MCF 10A (cell line): ENCODE measurements at regions not wholly inside any gene's neighbourhood (a gene's known extent, or its start where the extent isn't known, plus 50 kb on each side); places are given as distances from the start of the nearest gene placed in this dataset.
"Not testable (repeated sequence)": the region's sequence is repeated elsewhere in the genome, so short reads cannot be mapped to it uniquely, and the experiment has no call there.

Source experiments
- BruUV-seq: library from RNA; stranded (reverse); fragments of 400-500 nt; replicated peaks from 2 replicates; lab custom pipeline; 2021; lab: Mats Ljungman, UMichigan
- CTCF ChIA-PET: fragments of 300-600 bp; sonication (Branson Sonifier 250); formaldehyde crosslinking; extraction: SDS; loops from one replicate; lab custom pipeline; 2021; ENCODE audit warnings: antibody characterized with exemption, inconsistent platforms; lab: Yijun Ruan, JAX
- POLR2A ChIA-PET: fragments of 300-600, 350-650 bp; sonication (Branson Sonifier 250); formaldehyde crosslinking; extraction: SDS; loops from one replicate; lab custom pipeline; 2020; ENCODE audit warnings: antibody characterized with exemption, inconsistent platforms; lab: Yijun Ruan, JAX
- DNase-seq: peaks from one replicate; pipeline ENCODE4 v3.0.0-alpha.2; 2018; ENCODE audit not compliant: unreplicated experiment
- H3K27ac Mint-ChIP-seq: one replicate; pipeline ENCODE4 v1.8.0; 2022; ENCODE audit warnings: mild to moderate bottlenecking, low read depth, mixed read lengths; ENCODE audit not compliant: unreplicated experiment
- H3K27me3 Mint-ChIP-seq: one replicate; pipeline ENCODE4 v1.8.0; 2022; ENCODE audit warnings: mixed read lengths; ENCODE audit not compliant: insufficient read depth, unreplicated experiment
- H3K36me3 Mint-ChIP-seq: one replicate; pipeline ENCODE4 v1.8.0; 2022; ENCODE audit warnings: mild to moderate bottlenecking, moderate library complexity, mixed read lengths; ENCODE audit not compliant: insufficient read depth, unreplicated experiment
- H3K4me1 Mint-ChIP-seq: one replicate; pipeline ENCODE4 v1.8.0; 2022; ENCODE audit warnings: mixed read lengths; ENCODE audit not compliant: insufficient read depth, unreplicated experiment
- H3K4me3 Mint-ChIP-seq: one replicate; pipeline ENCODE4 v1.8.0; 2022; ENCODE audit warnings: mild to moderate bottlenecking, moderate library complexity, mixed read lengths; ENCODE audit not compliant: unreplicated experiment
- H3K9me3 Mint-ChIP-seq: one replicate; pipeline ENCODE4 v1.8.0; 2022; ENCODE audit warnings: mixed read lengths; ENCODE audit not compliant: unreplicated experiment
- intact Hi-C: fragments of 100-400 bp; cut with micrococcal nuclease; formaldehyde crosslinking; loops from 2 replicates; pipeline ENCODE4 v1.14.1; 2022
- TF ChIP-seq, protein P1 (sequence below): fragments of 200-600 bp; IDR thresholded peaks from one replicate; pipeline ENCODE4 v1.8.0; 2022; ENCODE audit warnings: antibody characterized with exemption, mild to moderate bottlenecking; ENCODE audit not compliant: unreplicated experiment

DNA sequence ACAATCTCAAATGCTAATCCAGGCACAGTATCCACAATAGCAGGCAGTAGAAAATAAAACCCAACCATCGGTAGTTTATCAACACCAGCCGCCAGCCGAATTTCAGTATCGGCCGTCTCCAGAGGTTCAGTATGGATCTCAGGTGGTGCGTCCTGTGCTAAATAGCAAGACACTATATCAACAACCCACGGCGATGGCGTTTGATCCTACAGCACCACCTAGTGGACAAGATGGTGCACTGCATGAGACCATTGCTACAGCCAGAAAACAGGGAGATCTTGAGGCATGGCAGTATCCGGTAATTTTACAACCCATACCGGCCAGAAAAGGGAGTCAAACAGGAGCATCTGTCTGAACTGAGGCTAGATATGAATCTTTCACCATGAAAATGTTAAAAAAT is 112.0 kb upstream of the FRG2C start:
- BruUV-seq, POLR2A ChIA-PET, H3K27me3 Mint-ChIP-seq, H3K36me3 Mint-ChIP-seq, H3K4me3 Mint-ChIP-seq, H3K27ac Mint-ChIP-seq, H3K4me1 Mint-ChIP-seq, CTCF ChIA-PET: not testable (repeated sequence)
- intact Hi-C loops, result loop anchor here (5.0 kb wide), 1 partner anchor 295 kb away; no protein-coding TSS in a partner anchor
- TF ChIP-seq, protein P1, sequence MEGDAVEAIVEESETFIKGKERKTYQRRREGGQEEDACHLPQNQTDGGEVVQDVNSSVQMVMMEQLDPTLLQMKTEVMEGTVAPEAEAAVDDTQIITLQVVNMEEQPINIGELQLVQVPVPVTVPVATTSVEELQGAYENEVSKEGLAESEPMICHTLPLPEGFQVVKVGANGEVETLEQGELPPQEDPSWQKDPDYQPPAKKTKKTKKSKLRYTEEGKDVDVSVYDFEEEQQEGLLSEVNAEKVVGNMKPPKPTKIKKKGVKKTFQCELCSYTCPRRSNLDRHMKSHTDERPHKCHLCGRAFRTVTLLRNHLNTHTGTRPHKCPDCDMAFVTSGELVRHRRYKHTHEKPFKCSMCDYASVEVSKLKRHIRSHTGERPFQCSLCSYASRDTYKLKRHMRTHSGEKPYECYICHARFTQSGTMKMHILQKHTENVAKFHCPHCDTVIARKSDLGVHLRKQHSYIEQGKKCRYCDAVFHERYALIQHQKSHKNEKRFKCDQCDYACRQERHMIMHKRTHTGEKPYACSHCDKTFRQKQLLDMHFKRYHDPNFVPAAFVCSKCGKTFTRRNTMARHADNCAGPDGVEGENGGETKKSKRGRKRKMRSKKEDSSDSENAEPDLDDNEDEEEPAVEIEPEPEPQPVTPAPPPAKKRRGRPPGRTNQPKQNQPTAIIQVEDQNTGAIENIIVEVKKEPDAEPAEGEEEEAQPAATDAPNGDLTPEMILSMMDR, result peak; percentile 35
- peak; percentile 45 for DNase-seq
- peaks cover 22% of the 10 kb centered on the region for H3K9me3 Mint-ChIP-seq

DNA sequence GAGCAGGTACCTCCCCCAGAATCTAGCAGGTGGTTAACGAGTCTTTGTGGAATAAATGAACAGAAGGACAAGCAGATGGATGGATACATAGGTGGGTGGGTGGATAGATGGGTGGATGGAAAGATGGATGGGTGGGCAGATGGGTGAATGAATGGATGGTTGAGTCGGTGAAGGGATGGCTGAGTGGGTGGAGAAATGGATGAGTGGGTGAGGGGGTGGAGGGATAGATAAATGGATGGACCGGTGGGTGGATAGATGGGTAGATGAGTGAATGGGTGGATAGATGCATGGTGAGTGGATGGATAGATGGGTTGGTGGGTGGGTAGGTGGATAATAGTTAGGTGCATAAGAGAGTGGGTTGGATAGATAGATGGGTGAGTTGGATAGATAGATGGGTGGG is 99.7 kb upstream of the FRG2C start:
- intact Hi-C loops, BruUV-seq: not testable (repeated sequence)

DNA sequence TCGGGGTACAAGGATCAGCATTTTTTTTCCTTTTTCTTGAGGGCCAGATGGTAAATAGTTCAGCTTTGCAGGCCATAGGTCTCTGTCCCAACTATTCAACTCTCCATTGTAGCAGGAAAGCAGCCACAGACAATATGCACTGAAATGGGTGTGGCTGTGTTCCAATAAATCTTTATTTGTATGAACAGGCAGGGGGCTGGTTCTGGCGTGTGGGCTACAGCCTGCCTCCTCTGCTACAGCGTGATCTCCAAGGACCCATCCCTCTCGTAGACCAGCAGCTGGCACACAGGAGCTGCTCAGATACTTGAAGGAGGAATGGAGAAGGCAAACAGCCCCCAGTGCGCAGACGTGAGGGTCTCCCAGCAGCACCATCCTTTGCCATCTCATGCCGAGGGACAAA is 91.8 kb upstream of the FRG2C start:
- POLR2A ChIA-PET, H3K4me1 Mint-ChIP-seq, CTCF ChIA-PET, DNase-seq, BruUV-seq, H3K27me3 Mint-ChIP-seq, H3K27ac Mint-ChIP-seq, H3K36me3 Mint-ChIP-seq, intact Hi-C loops, H3K9me3 Mint-ChIP-seq, H3K4me3 Mint-ChIP-seq: not testable (repeated sequence)

More for the DNA sequence above, 99.7 kb upstream of the FRG2C start:
- POLR2A ChIA-PET, DNase-seq, CTCF ChIA-PET, H3K4me1 Mint-ChIP-seq, H3K4me3 Mint-ChIP-seq, H3K27ac Mint-ChIP-seq, H3K27me3 Mint-ChIP-seq, H3K36me3 Mint-ChIP-seq: not testable (repeated sequence)
- H3K9me3 Mint-ChIP-seq, result peaks cover 24% of the 10 kb centered on the region

DNA sequence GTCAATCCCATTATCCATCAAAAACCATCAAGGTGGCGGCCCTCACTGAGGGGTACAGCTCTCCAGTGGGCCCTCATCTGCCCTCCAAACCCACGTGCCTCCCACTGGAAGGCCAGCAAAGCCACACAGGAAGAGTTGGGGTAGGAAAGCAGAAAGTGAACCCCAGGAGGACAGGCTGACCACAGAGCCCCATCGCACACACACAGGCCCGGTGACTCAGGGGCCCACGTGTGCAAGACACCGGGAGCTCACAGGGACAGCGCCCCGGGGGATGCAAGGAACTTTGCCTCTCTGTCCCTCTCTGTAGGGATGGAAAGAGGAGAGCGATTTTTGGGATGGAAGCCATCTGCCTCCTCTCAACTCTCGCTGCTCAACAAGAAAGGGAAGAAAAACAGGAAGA is 85.0 kb upstream of the FRG2C start:
- H3K27me3 Mint-ChIP-seq, H3K4me1 Mint-ChIP-seq, H3K36me3 Mint-ChIP-seq, CTCF ChIA-PET, DNase-seq, POLR2A ChIA-PET, BruUV-seq, H3K9me3 Mint-ChIP-seq, H3K4me3 Mint-ChIP-seq, intact Hi-C loops, H3K27ac Mint-ChIP-seq: not testable (repeated sequence)

DNA sequence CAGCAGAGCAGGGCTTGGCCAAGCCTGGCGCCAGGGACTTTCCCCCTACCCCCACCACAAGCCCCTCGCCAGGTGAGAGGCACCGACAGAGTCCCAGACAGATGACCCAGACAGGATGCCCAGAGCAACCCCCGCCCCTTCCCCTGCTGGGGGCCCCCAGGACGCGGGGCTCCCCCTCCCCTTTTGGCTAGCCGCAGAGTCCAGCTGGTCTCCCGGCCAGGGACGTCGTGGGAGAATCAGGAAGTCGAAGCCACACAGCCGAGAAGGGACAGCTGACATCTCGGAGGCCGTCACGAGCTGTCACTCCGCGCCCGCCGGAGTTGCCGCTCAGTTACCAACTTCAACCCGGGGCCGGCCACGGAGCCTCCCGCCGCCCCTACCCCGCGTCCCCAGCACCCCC is 84.6 kb upstream of the FRG2C start:
- BruUV-seq, H3K27me3 Mint-ChIP-seq, intact Hi-C loops, H3K36me3 Mint-ChIP-seq, DNase-seq, H3K4me3 Mint-ChIP-seq, H3K4me1 Mint-ChIP-seq, POLR2A ChIA-PET, H3K27ac Mint-ChIP-seq: not testable (repeated sequence)
- peaks cover 12% of the 10 kb centered on the region for H3K9me3 Mint-ChIP-seq
- CTCF ChIA-PET, result interaction anchor here (0.6 to 1.1 kb wide), 3 partner anchors 110 to 525 kb away, joined by 3 to 4 read pairs (median 3); no protein-coding TSS in a partner anchor

DNA sequence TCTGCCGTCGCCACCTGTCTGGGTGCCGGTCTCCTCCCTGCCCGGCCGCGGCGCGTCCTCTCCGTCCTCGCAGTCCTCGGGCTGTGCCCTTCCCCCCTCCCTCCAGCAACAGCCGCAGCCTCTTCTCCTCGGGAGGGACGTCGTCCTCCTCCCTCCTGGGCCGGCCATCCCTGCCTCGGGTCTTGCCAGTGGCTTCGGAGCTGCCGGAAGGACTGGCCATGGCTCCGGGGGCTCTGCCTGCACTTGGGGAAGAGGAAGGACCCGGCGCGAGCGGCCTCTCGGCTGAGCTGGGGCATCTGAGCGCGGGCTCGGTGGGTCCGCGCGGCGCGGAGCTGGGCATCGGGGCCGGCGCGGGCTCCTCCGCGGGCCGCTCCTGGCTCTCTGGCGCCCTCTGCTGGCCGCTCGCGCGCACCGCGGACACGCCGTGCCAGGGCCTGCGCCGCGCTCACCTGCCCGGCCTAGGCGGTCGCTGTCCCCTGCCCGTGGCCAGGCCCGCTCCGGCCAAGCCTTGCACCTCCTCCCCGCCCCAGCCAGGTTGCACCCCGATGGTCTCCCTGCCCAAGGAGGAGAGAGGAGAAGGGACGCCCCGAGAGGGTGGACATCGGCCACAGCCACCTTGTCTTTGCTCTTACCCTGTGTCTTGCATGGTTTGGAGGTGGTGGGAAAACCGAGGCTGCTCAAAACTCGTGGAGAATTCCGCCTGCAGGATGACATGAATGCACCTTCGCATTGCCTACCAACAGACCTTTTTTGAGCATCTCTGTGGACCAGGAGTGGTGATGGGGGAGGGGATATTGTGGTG is 83.9 kb upstream of the FRG2C start:
- H3K4me3 Mint-ChIP-seq, H3K27me3 Mint-ChIP-seq, intact Hi-C loops: not testable (repeated sequence)

DNA sequence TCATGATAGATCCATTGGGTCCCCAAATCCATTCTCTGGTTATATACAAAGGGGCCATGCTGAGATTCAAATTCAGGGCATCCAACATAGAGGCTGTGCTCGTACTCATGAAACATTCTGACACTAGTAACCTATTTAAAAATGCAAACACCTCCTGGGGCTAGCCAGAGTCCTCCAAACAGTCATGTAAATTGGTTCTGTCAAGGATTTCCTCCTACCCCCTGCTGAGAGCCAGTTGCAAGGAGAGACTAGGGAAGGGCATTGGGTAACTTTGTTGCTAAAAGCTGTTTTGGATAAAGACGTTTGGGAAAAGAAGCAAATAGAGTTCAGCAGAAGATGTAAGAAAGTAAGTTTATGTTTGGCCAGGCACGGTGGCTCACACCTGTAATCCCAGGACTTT is 81.6 kb upstream of the FRG2C start:
- peaks cover 18% of the 10 kb centered on the region for H3K9me3 Mint-ChIP-seq
- DNase-seq, H3K27ac Mint-ChIP-seq, H3K27me3 Mint-ChIP-seq, H3K36me3 Mint-ChIP-seq, intact Hi-C loops, H3K4me1 Mint-ChIP-seq, H3K4me3 Mint-ChIP-seq, BruUV-seq, POLR2A ChIA-PET: not testable (repeated sequence)
- CTCF ChIA-PET, result interaction anchor here (1.6 kb wide), 1 partner anchor 391 kb away, joined by 3 read pairs; no protein-coding TSS in a partner anchor

More for the DNA sequence above, 83.9 kb upstream of the FRG2C start:
- H3K4me1 Mint-ChIP-seq, H3K27ac Mint-ChIP-seq, H3K36me3 Mint-ChIP-seq, H3K9me3 Mint-ChIP-seq, POLR2A ChIA-PET, DNase-seq, BruUV-seq: not testable (repeated sequence)
- CTCF ChIA-PET, result interaction anchor here (0.6 to 1.1 kb wide), 6 partner anchors 10 to 524 kb away, joined by 3 to 4 read pairs (median 3); no protein-coding TSS in a partner anchor
- TF ChIP-seq, protein P1, result peak; percentile 37
